ENCODE measurements at regions not wholly inside any gene's neighbourhood (a gene's known extent, or its start where the extent isn't known, plus 50 kb on each side); places are given as distances from the start of the nearest gene placed in this dataset.

DNA sequence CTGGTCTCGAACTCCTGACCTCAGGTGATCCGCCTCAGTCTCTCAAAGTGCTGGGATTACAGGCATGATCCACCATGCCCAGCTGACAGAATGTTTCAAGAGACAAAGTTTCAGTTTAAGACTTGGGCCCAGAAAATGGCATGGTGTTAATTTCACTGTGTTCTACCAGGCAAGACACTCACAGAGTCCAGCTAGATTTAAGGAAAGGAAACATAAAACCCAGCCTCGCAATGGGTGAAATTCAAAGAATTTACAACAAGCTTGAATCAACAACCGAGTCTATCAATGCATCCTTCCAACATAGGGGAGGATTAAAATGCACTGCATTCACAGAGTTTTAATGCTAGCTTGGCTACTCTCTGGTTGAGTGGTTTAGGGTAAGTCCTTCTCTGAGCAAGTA is 764.0 kb downstream of the XPNPEP1 start:
- Histone ChIP-seq H3K36me3 (ENCODE audit: control insufficient read depth in 4 of 4, insufficient read depth in 4 of 4, low read length in 3 of 4) (no peaks in the 10 kb centered on the region), H3K4me1 (ENCODE audit: control extremely low read depth in 1 of 4, control insufficient read depth in 4 of 4, insufficient read depth in 4 of 4, low read length in 3 of 4) (no peaks in the 10 kb centered on the region), H3K9me3 (ENCODE audit: control extremely low read depth in 1 of 5, control insufficient read depth in 4 of 5, insufficient read depth in 2 of 5, low read depth in 1 of 5, low read length in 4 of 5) (no peaks in the 10 kb centered on the region), H3K4me3 (ENCODE audit: control insufficient read depth in 1 of 7, extremely low read depth in 1 of 7, insufficient read depth in 4 of 7, low read depth in 2 of 7, low read length in 6 of 7) (no peak overlapping the region), H3K27ac (ENCODE audit: insufficient read depth in 1 of 2, low read depth in 1 of 2, low read length in 2 of 2, poor library complexity in 1 of 2, severe bottlenecking in 2 of 2) (no peak overlapping the region), H3K27me3 (replicated peaks in 2 of 5; ENCODE audit: control insufficient read depth in 4 of 5, insufficient read depth in 5 of 5, low read length in 4 of 5) (no peaks in the 10 kb centered on the region)
- 98% methylated on average over 4 of the region's 4 CpGs for WGBS (ENCODE audit: insufficient coverage)
- ChIA-PET POLR2A (no interaction called here), CTCF (no interaction called here)
- DNase-seq = no peak

DNA sequence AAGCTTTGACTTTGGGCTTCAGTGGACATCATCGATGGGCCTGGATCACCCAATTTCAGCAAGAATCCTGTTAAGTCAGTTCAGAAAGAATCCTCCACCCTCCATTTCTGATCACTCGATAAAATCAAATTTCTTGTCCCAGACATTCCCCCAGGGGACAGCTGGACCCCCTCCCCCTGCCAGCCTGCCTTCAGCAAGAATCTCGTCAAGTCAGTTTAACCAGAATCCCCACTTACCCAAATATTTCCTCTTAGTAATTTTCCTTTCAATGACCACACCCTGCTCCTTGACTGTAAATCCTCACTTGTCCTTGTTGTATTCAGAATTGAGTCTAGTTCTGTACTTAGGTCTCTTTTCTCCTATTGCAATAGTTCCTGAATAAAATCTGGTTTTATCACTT is 766.9 kb downstream of the XPNPEP1 start:
- H3K36me3 ChIP-seq (ENCODE audit: control insufficient read depth in 4 of 4, insufficient read depth in 4 of 4, low read length in 3 of 4) = no peaks in the 10 kb centered on the region
- no peak for DNase-seq
- no peak overlapping the region for H3K4me3 ChIP-seq (ENCODE audit: control insufficient read depth in 1 of 7, extremely low read depth in 1 of 7, insufficient read depth in 4 of 7, low read depth in 2 of 7, low read length in 6 of 7)
- H3K27ac ChIP-seq (ENCODE audit: insufficient read depth in 1 of 2, low read depth in 1 of 2, low read length in 2 of 2, poor library complexity in 1 of 2, severe bottlenecking in 2 of 2) = no peak overlapping the region
- no peaks in the 10 kb centered on the region for H3K9me3 ChIP-seq (ENCODE audit: control extremely low read depth in 1 of 5, control insufficient read depth in 4 of 5, insufficient read depth in 2 of 5, low read depth in 1 of 5, low read length in 4 of 5)
- ChIA-PET POLR2A (no interaction called here), CTCF (no interaction called here)
- 100% methylated on average over 2 of the region's 3 CpGs for WGBS (ENCODE audit: insufficient coverage)
- H3K27me3 ChIP-seq (replicated peaks in 2 of 5; ENCODE audit: control insufficient read depth in 4 of 5, insufficient read depth in 5 of 5, low read length in 4 of 5) = no peaks in the 10 kb centered on the region
- no peaks in the 10 kb centered on the region for H3K4me1 ChIP-seq (ENCODE audit: control extremely low read depth in 1 of 4, control insufficient read depth in 4 of 4, insufficient read depth in 4 of 4, low read length in 3 of 4)

DNA sequence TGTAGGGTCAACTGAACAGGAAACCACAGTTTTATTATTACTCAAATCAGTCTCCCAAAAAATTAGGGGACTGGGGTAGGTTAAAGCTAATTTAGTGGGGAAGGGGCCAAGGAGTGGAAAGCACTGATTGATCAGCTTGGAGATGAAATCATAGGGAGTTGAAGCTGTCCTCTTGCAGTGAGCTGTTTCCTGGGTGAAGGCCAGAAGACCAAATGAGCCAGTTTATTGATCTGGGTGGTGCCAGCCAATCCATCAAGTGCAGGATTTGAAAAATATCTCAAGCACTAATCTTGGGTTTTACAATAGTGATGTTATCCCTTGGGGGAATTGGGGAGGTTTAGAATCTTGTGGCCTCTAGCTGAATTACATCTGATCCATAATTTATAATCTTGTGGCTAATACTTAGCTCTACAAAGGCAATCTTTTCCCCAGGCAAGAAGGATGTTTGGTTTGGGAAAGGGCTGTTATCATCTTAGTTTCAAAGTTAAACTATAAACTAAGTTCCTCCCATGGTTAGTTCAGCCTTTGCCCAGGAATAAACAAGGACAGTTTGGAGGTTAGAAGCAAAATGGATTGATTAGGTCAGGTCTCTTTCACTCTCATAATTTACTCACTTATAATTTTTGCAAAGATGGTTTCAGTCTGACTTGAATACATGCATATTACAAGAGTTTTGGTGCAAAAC is 773.5 kb downstream of the XPNPEP1 start:
- CTCF ChIA-PET = no interaction called here
- Histone ChIP-seq H3K4me1 (ENCODE audit: control extremely low read depth in 1 of 4, control insufficient read depth in 4 of 4, insufficient read depth in 4 of 4, low read length in 3 of 4) (no peaks in the 10 kb centered on the region), H3K4me3 (ENCODE audit: control insufficient read depth in 1 of 7, extremely low read depth in 1 of 7, insufficient read depth in 4 of 7, low read depth in 2 of 7, low read length in 6 of 7) (no peak overlapping the region), H3K36me3 (ENCODE audit: control insufficient read depth in 4 of 4, insufficient read depth in 4 of 4, low read length in 3 of 4) (no peaks in the 10 kb centered on the region), H3K27ac (ENCODE audit: insufficient read depth in 1 of 2, low read depth in 1 of 2, low read length in 2 of 2, poor library complexity in 1 of 2, severe bottlenecking in 2 of 2) (no peak overlapping the region), H3K27me3 (replicated peaks in 2 of 5; ENCODE audit: control insufficient read depth in 4 of 5, insufficient read depth in 5 of 5, low read length in 4 of 5) (no peaks in the 10 kb centered on the region), H3K9me3 (ENCODE audit: control extremely low read depth in 1 of 5, control insufficient read depth in 4 of 5, insufficient read depth in 2 of 5, low read depth in 1 of 5, low read length in 4 of 5) (no peaks in the 10 kb centered on the region)
- POLR2A ChIA-PET = no interaction called here
- DNase-seq = no peak

DNA sequence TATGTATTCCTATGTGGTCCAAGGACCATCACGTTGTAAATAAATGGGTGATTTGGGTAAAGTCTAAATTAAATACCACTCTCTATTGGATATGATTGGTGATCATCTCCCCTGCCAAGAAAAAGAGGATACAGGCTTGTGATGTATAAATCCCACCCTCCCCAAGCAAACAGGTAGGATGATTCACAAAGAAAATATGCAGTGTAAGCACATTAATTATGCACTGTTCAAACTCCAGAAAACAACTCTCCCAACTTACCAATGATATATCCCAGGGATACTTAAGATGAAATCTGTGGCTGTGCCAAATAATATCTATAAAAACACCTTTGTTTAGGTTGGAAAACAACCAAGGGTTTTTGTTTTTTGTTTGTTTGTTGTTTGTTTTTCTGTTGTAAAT is 795.9 kb downstream of the XPNPEP1 start:
- Histone ChIP-seq H3K27me3 (replicated peaks in 2 of 5; ENCODE audit: control insufficient read depth in 4 of 5, insufficient read depth in 5 of 5, low read length in 4 of 5) (no peaks in the 10 kb centered on the region), H3K9me3 (ENCODE audit: control extremely low read depth in 1 of 5, control insufficient read depth in 4 of 5, insufficient read depth in 2 of 5, low read depth in 1 of 5, low read length in 4 of 5) (no peaks in the 10 kb centered on the region), H3K4me3 (ENCODE audit: control insufficient read depth in 1 of 7, extremely low read depth in 1 of 7, insufficient read depth in 4 of 7, low read depth in 2 of 7, low read length in 6 of 7) (no peak overlapping the region), H3K36me3 (ENCODE audit: control insufficient read depth in 4 of 4, insufficient read depth in 4 of 4, low read length in 3 of 4) (no peaks in the 10 kb centered on the region), H3K4me1 (ENCODE audit: control extremely low read depth in 1 of 4, control insufficient read depth in 4 of 4, insufficient read depth in 4 of 4, low read length in 3 of 4) (no peaks in the 10 kb centered on the region), H3K27ac (ENCODE audit: insufficient read depth in 1 of 2, low read depth in 1 of 2, low read length in 2 of 2, poor library complexity in 1 of 2, severe bottlenecking in 2 of 2) (no peak overlapping the region)
- no CpG with 5 or more reads among the region's 1 CpG for WGBS (ENCODE audit: insufficient coverage)
- CTCF ChIA-PET = no interaction called here
- DNase-seq = no peak
- POLR2A ChIA-PET = no interaction called here

DNA sequence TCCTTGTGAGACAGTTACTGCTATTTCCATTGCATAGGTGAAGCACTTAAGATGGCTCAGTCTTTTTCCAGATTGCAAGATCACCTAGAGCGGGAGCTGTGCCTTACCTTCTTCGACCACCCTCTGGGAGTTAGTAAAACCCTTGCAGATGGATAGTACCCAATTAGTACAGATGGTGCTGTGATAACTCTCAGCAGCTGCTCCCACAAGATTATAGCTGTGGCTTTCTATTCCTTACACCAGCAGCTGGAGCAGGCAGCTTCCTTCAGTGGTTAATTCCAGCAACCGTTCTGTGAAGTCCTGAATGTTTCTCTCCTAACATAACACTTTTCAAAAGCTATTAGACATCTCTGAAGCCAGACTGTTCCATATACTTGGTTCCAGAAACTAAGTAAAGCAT is 796.8 kb downstream of the XPNPEP1 start:
- POLR2A ChIA-PET = no interaction called here
- Histone ChIP-seq H3K9me3 (ENCODE audit: control extremely low read depth in 1 of 5, control insufficient read depth in 4 of 5, insufficient read depth in 2 of 5, low read depth in 1 of 5, low read length in 4 of 5) (no peaks in the 10 kb centered on the region), H3K4me1 (ENCODE audit: control extremely low read depth in 1 of 4, control insufficient read depth in 4 of 4, insufficient read depth in 4 of 4, low read length in 3 of 4) (no peaks in the 10 kb centered on the region), H3K27me3 (replicated peaks in 2 of 5; ENCODE audit: control insufficient read depth in 4 of 5, insufficient read depth in 5 of 5, low read length in 4 of 5) (no peaks in the 10 kb centered on the region), H3K36me3 (ENCODE audit: control insufficient read depth in 4 of 4, insufficient read depth in 4 of 4, low read length in 3 of 4) (no peaks in the 10 kb centered on the region), H3K4me3 (ENCODE audit: control insufficient read depth in 1 of 7, extremely low read depth in 1 of 7, insufficient read depth in 4 of 7, low read depth in 2 of 7, low read length in 6 of 7) (no peak overlapping the region), H3K27ac (ENCODE audit: insufficient read depth in 1 of 2, low read depth in 1 of 2, low read length in 2 of 2, poor library complexity in 1 of 2, severe bottlenecking in 2 of 2) (no peak overlapping the region)
- CTCF ChIA-PET = no interaction called here
- no peak for DNase-seq
- WGBS (ENCODE audit: insufficient coverage) = 100% methylated on average over 2 of the region's 3 CpGs

DNA sequence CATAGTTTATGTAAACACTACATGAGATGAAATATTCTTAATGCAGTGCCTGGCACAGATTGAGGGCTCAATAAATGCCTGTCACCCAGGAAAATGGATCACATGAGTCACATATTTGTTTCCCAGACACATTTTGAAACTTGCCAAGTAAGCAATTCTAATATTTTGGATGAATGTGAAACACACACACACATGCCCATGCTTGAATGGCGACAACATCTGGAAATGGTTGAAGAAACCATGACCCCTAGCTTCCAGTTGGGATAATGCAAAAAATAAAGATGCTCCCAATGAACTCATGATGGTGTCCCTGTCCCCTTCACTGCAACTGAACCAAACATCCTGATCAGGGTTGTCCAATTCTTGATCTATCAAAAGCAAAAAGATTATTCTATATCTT is 797.3 kb downstream of the XPNPEP1 start:
- DNase-seq = no peak

DNA sequence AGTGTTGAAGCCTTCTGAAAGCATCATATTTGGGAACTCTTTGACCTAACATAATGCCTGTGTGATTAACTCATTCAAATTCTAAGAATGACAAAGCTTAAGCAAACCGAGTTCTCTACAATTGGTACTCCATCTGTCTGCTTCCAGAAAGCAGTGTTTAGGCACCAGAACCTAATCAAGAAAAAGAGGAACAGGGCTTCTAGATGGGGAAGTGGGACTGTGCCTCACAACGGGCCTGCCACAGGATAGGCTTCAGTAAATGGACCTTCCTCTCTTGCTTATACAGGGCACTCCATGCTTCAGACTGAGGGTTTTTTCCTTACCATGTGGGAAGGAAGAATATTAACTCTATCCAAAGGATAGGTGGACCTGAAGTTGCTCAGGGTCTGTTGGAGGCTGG is 808.1 kb downstream of the XPNPEP1 start:
- peaks cover 0 to 7% (median 2%) of the 10 kb centered on the region in 5 experiments for H3K9me3 ChIP-seq (ENCODE audit: control extremely low read depth in 1 of 5, control insufficient read depth in 4 of 5, insufficient read depth in 2 of 5, low read depth in 1 of 5, low read length in 4 of 5)
- H3K27ac ChIP-seq (ENCODE audit: insufficient read depth in 1 of 2, low read depth in 1 of 2, low read length in 2 of 2, poor library complexity in 1 of 2, severe bottlenecking in 2 of 2) = no peak overlapping the region
- H3K36me3 ChIP-seq (ENCODE audit: control insufficient read depth in 4 of 4, insufficient read depth in 4 of 4, low read length in 3 of 4) = no peaks in the 10 kb centered on the region
- no peaks in the 10 kb centered on the region for H3K27me3 ChIP-seq (replicated peaks in 2 of 5; ENCODE audit: control insufficient read depth in 4 of 5, insufficient read depth in 5 of 5, low read length in 4 of 5)
- no peak for DNase-seq
- 44% methylated on average over 2 of the region's 2 CpGs for WGBS (ENCODE audit: insufficient coverage)
- ChIA-PET POLR2A (no interaction called here), CTCF (no interaction called here)
- no peak overlapping the region for H3K4me3 ChIP-seq (ENCODE audit: control insufficient read depth in 1 of 7, extremely low read depth in 1 of 7, insufficient read depth in 4 of 7, low read depth in 2 of 7, low read length in 6 of 7)
- no peaks in the 10 kb centered on the region for H3K4me1 ChIP-seq (ENCODE audit: control extremely low read depth in 1 of 4, control insufficient read depth in 4 of 4, insufficient read depth in 4 of 4, low read length in 3 of 4)

More for the DNA sequence above, 797.3 kb downstream of the XPNPEP1 start:
- WGBS (ENCODE audit: insufficient coverage) = 50% methylated on average over 1 of the region's 1 CpG
- Histone ChIP-seq H3K27ac (ENCODE audit: insufficient read depth in 1 of 2, low read depth in 1 of 2, low read length in 2 of 2, poor library complexity in 1 of 2, severe bottlenecking in 2 of 2) (no peak overlapping the region), H3K36me3 (ENCODE audit: control insufficient read depth in 4 of 4, insufficient read depth in 4 of 4, low read length in 3 of 4) (no peaks in the 10 kb centered on the region), H3K27me3 (replicated peaks in 2 of 5; ENCODE audit: control insufficient read depth in 4 of 5, insufficient read depth in 5 of 5, low read length in 4 of 5) (no peaks in the 10 kb centered on the region), H3K4me1 (ENCODE audit: control extremely low read depth in 1 of 4, control insufficient read depth in 4 of 4, insufficient read depth in 4 of 4, low read length in 3 of 4) (no peaks in the 10 kb centered on the region), H3K9me3 (ENCODE audit: control extremely low read depth in 1 of 5, control insufficient read depth in 4 of 5, insufficient read depth in 2 of 5, low read depth in 1 of 5, low read length in 4 of 5) (no peaks in the 10 kb centered on the region), H3K4me3 (ENCODE audit: control insufficient read depth in 1 of 7, extremely low read depth in 1 of 7, insufficient read depth in 4 of 7, low read depth in 2 of 7, low read length in 6 of 7) (no peak overlapping the region)
- ChIA-PET POLR2A (no interaction called here), CTCF (no interaction called here)

All from common myeloid progenitor, CD34-positive (primary cell).